ENCODE measurements at regions not wholly inside any gene's neighbourhood (a gene's known extent, or its start where the extent isn't known, plus 50 kb on each side); places are given as distances from the start of the nearest gene placed in this dataset.

DNA sequence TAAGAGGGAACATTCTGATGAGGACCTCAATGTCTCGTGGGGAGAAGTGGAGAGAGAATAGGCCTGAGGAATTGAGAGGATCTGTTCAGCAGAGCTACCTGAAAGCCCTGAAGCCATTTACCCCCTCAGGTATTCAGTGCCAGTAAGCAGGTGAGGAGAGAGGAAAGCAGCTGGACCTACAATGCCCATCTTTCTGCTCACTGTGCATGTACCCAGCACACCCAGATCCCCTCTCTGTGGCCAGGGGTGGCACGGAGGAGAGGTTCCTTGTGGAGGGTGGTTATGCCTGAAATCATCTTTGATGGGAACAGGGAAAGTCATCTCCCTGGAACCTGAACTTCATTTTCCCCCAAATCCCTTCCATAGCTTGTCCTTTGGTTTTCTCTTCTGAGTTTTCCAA is 277.8 kb upstream of the B3GAT1 start:
- intact Hi-C loops (cut with DNase I) = no loop called here
- 65 to 70% methylated on average over 2 of the region's 2 CpGs for whole genome bisulfite sequencing, 2 donors
- Histone ChIP-seq H3K36me3 (no peaks in the 10 kb centered on the region), H3K4me1 (no peaks in the 10 kb centered on the region), H3K27me3 (peaks cover 0 to 73% (median 34%) of the 10 kb centered on the region in 7 donors), H3K4me3 (no peak overlapping the region), H3K9me3 (no peaks in the 10 kb centered on the region), H3K27ac (no peak overlapping the region)
- TF ChIP-seq, protein P1, sequence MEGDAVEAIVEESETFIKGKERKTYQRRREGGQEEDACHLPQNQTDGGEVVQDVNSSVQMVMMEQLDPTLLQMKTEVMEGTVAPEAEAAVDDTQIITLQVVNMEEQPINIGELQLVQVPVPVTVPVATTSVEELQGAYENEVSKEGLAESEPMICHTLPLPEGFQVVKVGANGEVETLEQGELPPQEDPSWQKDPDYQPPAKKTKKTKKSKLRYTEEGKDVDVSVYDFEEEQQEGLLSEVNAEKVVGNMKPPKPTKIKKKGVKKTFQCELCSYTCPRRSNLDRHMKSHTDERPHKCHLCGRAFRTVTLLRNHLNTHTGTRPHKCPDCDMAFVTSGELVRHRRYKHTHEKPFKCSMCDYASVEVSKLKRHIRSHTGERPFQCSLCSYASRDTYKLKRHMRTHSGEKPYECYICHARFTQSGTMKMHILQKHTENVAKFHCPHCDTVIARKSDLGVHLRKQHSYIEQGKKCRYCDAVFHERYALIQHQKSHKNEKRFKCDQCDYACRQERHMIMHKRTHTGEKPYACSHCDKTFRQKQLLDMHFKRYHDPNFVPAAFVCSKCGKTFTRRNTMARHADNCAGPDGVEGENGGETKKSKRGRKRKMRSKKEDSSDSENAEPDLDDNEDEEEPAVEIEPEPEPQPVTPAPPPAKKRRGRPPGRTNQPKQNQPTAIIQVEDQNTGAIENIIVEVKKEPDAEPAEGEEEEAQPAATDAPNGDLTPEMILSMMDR (IDR thresholded peaks at IDR 0.05) = no peak
- ATAC-seq (no peak), DNase-seq (no peak)

- no peaks in the 10 kb centered on the region for H3K36me3 ChIP-seq
- no peak overlapping the region for H3K27ac ChIP-seq
- intact Hi-C loops (cut with DNase I) = no loop called here
- TF ChIP-seq, protein P1 (IDR thresholded peaks at IDR 0.05) = no peak
- DNase-seq (no peak), ATAC-seq (no peak)
- WGBS, 2 donors = 71 to 78% methylated on average over 2 of the region's 2 CpGs
- peaks cover 0 to 78% (median 38%) of the 10 kb centered on the region in 7 donors for H3K27me3 ChIP-seq
- no peaks in the 10 kb centered on the region for H3K9me3 ChIP-seq
- H3K4me3 ChIP-seq = no peak overlapping the region
- H3K4me1 ChIP-seq = no peaks in the 10 kb centered on the region
Observed at GRCh38 chr11:134687548-134687947, 275.5 kb upstream of the B3GAT1 start.

DNA sequence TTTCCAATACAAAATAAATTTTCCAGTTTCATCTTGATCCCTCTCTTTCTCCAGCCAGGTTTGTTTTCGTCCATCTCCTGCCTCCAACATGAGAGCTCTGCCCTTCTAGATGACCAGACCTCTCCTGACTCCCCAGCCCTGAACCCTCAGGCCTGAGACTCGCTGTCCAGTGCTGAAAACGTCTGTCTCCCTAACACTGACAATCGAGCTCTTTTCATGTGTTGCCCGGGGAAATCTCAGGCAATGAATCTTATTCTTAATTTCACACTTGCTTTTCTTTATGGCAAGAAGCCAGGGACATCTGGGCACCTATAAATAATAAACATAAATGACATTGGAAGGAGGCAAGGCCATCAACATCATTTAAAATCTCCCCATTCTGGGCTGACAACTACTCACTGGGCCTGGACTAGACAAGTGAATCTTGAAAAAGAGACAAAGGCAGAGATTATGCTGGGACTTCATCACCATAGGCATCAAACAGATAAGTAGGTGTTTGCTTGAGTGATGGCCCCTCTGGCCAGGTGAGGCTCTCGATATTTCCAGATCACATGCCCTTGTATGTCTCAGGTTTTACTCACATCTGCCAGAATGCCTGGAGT is 274.5 kb upstream of the B3GAT1 start:
- H3K27ac ChIP-seq = no peak overlapping the region
- TF ChIP-seq, protein P1 (IDR thresholded peaks at IDR 0.05) = no peak
- WGBS, 2 donors = 29 to 30% methylated on average over 6 of the region's 6 CpGs
- H3K4me1 ChIP-seq = no peaks in the 10 kb centered on the region
- no peak for DNase-seq
- H3K4me3 ChIP-seq = no peak overlapping the region
- H3K27me3 ChIP-seq = peaks cover 0 to 78% (median 44%) of the 10 kb centered on the region in 7 donors
- intact Hi-C loops (cut with DNase I) = no loop called here
- H3K36me3 ChIP-seq = no peaks in the 10 kb centered on the region
- no peaks in the 10 kb centered on the region for H3K9me3 ChIP-seq
- no peak for ATAC-seq

DNA sequence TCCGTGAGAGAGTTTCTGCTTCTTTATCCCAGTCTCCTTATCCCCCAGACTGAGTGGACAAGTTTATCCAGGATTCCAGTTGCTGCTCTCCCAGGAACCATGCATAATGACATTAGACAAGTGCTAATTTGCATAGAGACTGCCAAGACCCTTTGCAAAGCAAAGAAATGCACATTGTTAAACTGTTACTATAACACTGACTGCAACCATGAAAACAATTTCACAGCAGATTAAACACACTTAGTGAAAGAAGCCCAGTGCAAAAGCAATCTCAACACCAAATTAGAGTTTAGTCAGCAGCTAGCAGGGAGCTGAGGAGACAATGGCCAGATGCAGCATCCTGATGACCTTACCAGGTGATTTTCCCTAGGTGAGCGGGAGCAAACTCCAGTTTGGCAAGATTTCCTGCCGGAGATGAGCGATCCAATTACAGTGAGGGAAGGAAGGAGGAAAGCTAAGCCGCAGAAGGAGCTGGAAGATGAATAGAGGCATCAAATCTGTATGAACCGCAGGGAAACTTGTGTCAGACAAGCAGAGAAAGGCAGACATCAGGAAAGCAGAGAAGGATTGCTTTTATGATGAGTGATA is 273.8 kb upstream of the B3GAT1 start:
- WGBS, 2 donors = 64 to 72% methylated on average over 6 of the region's 6 CpGs
- Histone ChIP-seq H3K4me1 (no peaks in the 10 kb centered on the region), H3K9me3 (no peaks in the 10 kb centered on the region), H3K27me3 (peaks cover 0 to 79% (median 38%) of the 10 kb centered on the region in 7 donors), H3K4me3 (no peak overlapping the region), H3K36me3 (no peaks in the 10 kb centered on the region), H3K27ac (no peak overlapping the region)
- no peak for DNase-seq
- TF ChIP-seq, protein P1 (IDR thresholded peaks at IDR 0.05) = no peak
- no peak for ATAC-seq
- intact Hi-C loops (cut with DNase I) = no loop called here

Data from heart right ventricle (tissue), 16 donors.